Activated naive CD4-positive, alpha-beta T cell treated with anti-CD3 and anti-CD28 coated beads, Interleukin-2, amount 10 ng/mL, durations not matched to agents 7 days and 5 days (primary cell): ENCODE measurements at regions not wholly inside any gene's neighbourhood (a gene's known extent, or its start where the extent isn't known, plus 50 kb on each side); places are given as distances from the start of the nearest gene placed in this dataset.
"Not testable (repeated sequence)": the region's sequence is repeated elsewhere in the genome, so short reads cannot be mapped to it uniquely, and the experiment has no call there.

ENCODE experiments used
- CTCF ChIA-PET: fragments of 350-600 bp; sonication (Branson Sonifier 250); formaldehyde crosslinking; loops from one replicate; lab custom pipeline; 2021; ENCODE audit warnings: antibody characterized with exemption; lab: Charles Lee
- DNase-seq: peaks from one replicate; pipeline ENCODE4 v3.0.0-alpha.2; 2020
- H3K27ac Mint-ChIP-seq: one replicate; pipeline ENCODE4 v1.8.0; 2021; ENCODE audit warnings: mild to moderate bottlenecking, moderate library complexity, mixed read lengths
- H3K27me3 Mint-ChIP-seq: one replicate; pipeline ENCODE4 v1.8.0; 2021; ENCODE audit warnings: mild to moderate bottlenecking, mixed read lengths
- H3K36me3 Mint-ChIP-seq: one replicate; pipeline ENCODE4 v1.8.0; 2021; ENCODE audit warnings: mixed read lengths
- H3K4me1 Mint-ChIP-seq: one replicate; pipeline ENCODE4 v1.8.0; 2021; ENCODE audit warnings: mixed read lengths
- H3K4me3 Mint-ChIP-seq: one replicate; pipeline ENCODE4 v1.8.0; 2021; ENCODE audit warnings: mild to moderate bottlenecking, moderate library complexity, mixed read lengths
- H3K9me3 Mint-ChIP-seq: one replicate; pipeline ENCODE4 v1.8.0; 2021; ENCODE audit warnings: mixed read lengths

GRCh38 chr13:50661881-50662280 is 181.6 kb downstream of the DLEU7 start:
- H3K36me3 Mint-ChIP-seq, H3K9me3 Mint-ChIP-seq, CTCF ChIA-PET, H3K4me3 Mint-ChIP-seq, H3K4me1 Mint-ChIP-seq, DNase-seq, H3K27ac Mint-ChIP-seq, H3K27me3 Mint-ChIP-seq: not testable (repeated sequence)

- peaks cover 6% of the 10 kb centered on the region for H3K9me3 Mint-ChIP-seq
- no peak overlapping the region for H3K4me3 Mint-ChIP-seq
- no peak overlapping the region for H3K27ac Mint-ChIP-seq
- no peaks in the 10 kb centered on the region for H3K4me1 Mint-ChIP-seq
- CTCF ChIA-PET = no interaction called here
- no peak for DNase-seq
- peaks cover 4% of the 10 kb centered on the region for H3K27me3 Mint-ChIP-seq
- H3K36me3 Mint-ChIP-seq = no peaks in the 10 kb centered on the region
Measured at GRCh38 chr13:50664951-50665350, 178.5 kb downstream of the DLEU7 start.

GRCh38 chr13:50668049-50668448 is 175.4 kb downstream of the DLEU7 start:
- CTCF ChIA-PET = no interaction called here
- DNase-seq = no peak
- no peaks in the 10 kb centered on the region for H3K4me1 Mint-ChIP-seq
- no peak overlapping the region for H3K4me3 Mint-ChIP-seq
- peaks cover 5% of the 10 kb centered on the region for H3K9me3 Mint-ChIP-seq
- peaks cover 9% of the 10 kb centered on the region for H3K27me3 Mint-ChIP-seq
- H3K27ac Mint-ChIP-seq = no peak overlapping the region
- H3K36me3 Mint-ChIP-seq = no peaks in the 10 kb centered on the region

- DNase-seq = no peak
- CTCF ChIA-PET = no interaction called here
- H3K27ac Mint-ChIP-seq = no peak overlapping the region
- no peak overlapping the region for H3K4me3 Mint-ChIP-seq
- peaks cover 13% of the 10 kb centered on the region for H3K27me3 Mint-ChIP-seq
- no peaks in the 10 kb centered on the region for H3K36me3 Mint-ChIP-seq
- H3K4me1 Mint-ChIP-seq = no peaks in the 10 kb centered on the region
- H3K9me3 Mint-ChIP-seq = peaks cover 6% of the 10 kb centered on the region
Measured at GRCh38 chr13:50668691-50669271, 174.7 kb downstream of the DLEU7 start.

- peaks cover 13% of the 10 kb centered on the region for H3K27me3 Mint-ChIP-seq
- DNase-seq = no peak
- H3K4me3 Mint-ChIP-seq = no peak overlapping the region
- no peak overlapping the region for H3K27ac Mint-ChIP-seq
- CTCF ChIA-PET = no interaction called here
- no peaks in the 10 kb centered on the region for H3K36me3 Mint-ChIP-seq
- no peaks in the 10 kb centered on the region for H3K4me1 Mint-ChIP-seq
- peaks cover 6% of the 10 kb centered on the region for H3K9me3 Mint-ChIP-seq
Measured at GRCh38 chr13:50670272-50670671, 173.2 kb downstream of the DLEU7 start.

- Mint-ChIP-seq H3K27me3 (peaks cover 13% of the 10 kb centered on the region), H3K4me1 (no peaks in the 10 kb centered on the region), H3K27ac (no peak overlapping the region), H3K36me3 (no peaks in the 10 kb centered on the region), H3K4me3 (no peak overlapping the region), H3K9me3 (peaks cover 6% of the 10 kb centered on the region)
- no peak for DNase-seq
- CTCF ChIA-PET = no interaction called here
Measured at GRCh38 chr13:50670847-50671496, 172.5 kb downstream of the DLEU7 start.

- H3K27ac Mint-ChIP-seq = no peak overlapping the region
- H3K4me3 Mint-ChIP-seq = no peak overlapping the region
- no peak for DNase-seq
- peaks cover 2% of the 10 kb centered on the region for H3K9me3 Mint-ChIP-seq
- no peaks in the 10 kb centered on the region for H3K4me1 Mint-ChIP-seq
- peaks cover 13% of the 10 kb centered on the region for H3K27me3 Mint-ChIP-seq
- CTCF ChIA-PET = no interaction called here
- H3K36me3 Mint-ChIP-seq = no peaks in the 10 kb centered on the region
Measured at GRCh38 chr13:50671497-50671850, 172.0 kb downstream of the DLEU7 start.

GRCh38 chr13:50672025-50672424 is 171.5 kb downstream of the DLEU7 start:
- Mint-ChIP-seq H3K4me1 (no peaks in the 10 kb centered on the region), H3K36me3 (no peaks in the 10 kb centered on the region), H3K27ac (no peak overlapping the region), H3K27me3 (peaks cover 13% of the 10 kb centered on the region), H3K9me3 (peaks cover 2% of the 10 kb centered on the region), H3K4me3 (no peak overlapping the region)
- no peak for DNase-seq
- CTCF ChIA-PET = no interaction called here

GRCh38 chr13:50675651-50676050 is 167.8 kb downstream of the DLEU7 start:
- Mint-ChIP-seq H3K4me3 (no peak overlapping the region), H3K27me3 (peaks cover 10% of the 10 kb centered on the region), H3K36me3 (no peaks in the 10 kb centered on the region), H3K27ac (no peak overlapping the region), H3K4me1 (no peaks in the 10 kb centered on the region), H3K9me3 (peaks cover 2% of the 10 kb centered on the region)
- CTCF ChIA-PET = no interaction called here
- no peak for DNase-seq

GRCh38 chr13:50676602-50677001 is 166.9 kb downstream of the DLEU7 start:
- H3K27me3 Mint-ChIP-seq = peaks cover 10% of the 10 kb centered on the region
- H3K4me1 Mint-ChIP-seq = no peaks in the 10 kb centered on the region
- H3K4me3 Mint-ChIP-seq = no peak overlapping the region
- CTCF ChIA-PET = no interaction called here
- H3K27ac Mint-ChIP-seq = no peak overlapping the region
- no peaks in the 10 kb centered on the region for H3K36me3 Mint-ChIP-seq
- no peak for DNase-seq
- peaks cover 2% of the 10 kb centered on the region for H3K9me3 Mint-ChIP-seq

GRCh38 chr13:50677258-50677657 is 166.2 kb downstream of the DLEU7 start:
- H3K27ac Mint-ChIP-seq = no peak overlapping the region
- H3K27me3 Mint-ChIP-seq = peaks cover 10% of the 10 kb centered on the region
- no peaks in the 10 kb centered on the region for H3K4me1 Mint-ChIP-seq
- H3K4me3 Mint-ChIP-seq = no peak overlapping the region
- CTCF ChIA-PET = no interaction called here
- DNase-seq = no peak
- H3K9me3 Mint-ChIP-seq = peaks cover 2% of the 10 kb centered on the region
- no peaks in the 10 kb centered on the region for H3K36me3 Mint-ChIP-seq

- DNase-seq = no peak
- peaks cover 2% of the 10 kb centered on the region for H3K9me3 Mint-ChIP-seq
- CTCF ChIA-PET = no interaction called here
- no peaks in the 10 kb centered on the region for H3K36me3 Mint-ChIP-seq
- no peak overlapping the region for H3K4me3 Mint-ChIP-seq
- peaks cover 6% of the 10 kb centered on the region for H3K27me3 Mint-ChIP-seq
- no peak overlapping the region for H3K27ac Mint-ChIP-seq
- H3K4me1 Mint-ChIP-seq = no peaks in the 10 kb centered on the region
Measured at GRCh38 chr13:50677687-50678463, 165.6 kb downstream of the DLEU7 start.

GRCh38 chr13:50678464-50679162 is 164.9 kb downstream of the DLEU7 start:
- no peaks in the 10 kb centered on the region for H3K9me3 Mint-ChIP-seq
- no peak for DNase-seq
- CTCF ChIA-PET = no interaction called here
- no peaks in the 10 kb centered on the region for H3K27me3 Mint-ChIP-seq
- no peaks in the 10 kb centered on the region for H3K4me1 Mint-ChIP-seq
- H3K4me3 Mint-ChIP-seq = no peak overlapping the region
- H3K36me3 Mint-ChIP-seq = no peaks in the 10 kb centered on the region
- no peak overlapping the region for H3K27ac Mint-ChIP-seq

- CTCF ChIA-PET = no interaction called here
- Mint-ChIP-seq H3K27me3 (no peaks in the 10 kb centered on the region), H3K9me3 (no peaks in the 10 kb centered on the region), H3K36me3 (no peaks in the 10 kb centered on the region), H3K4me3 (no peak overlapping the region), H3K27ac (no peak overlapping the region), H3K4me1 (peaks cover 2% of the 10 kb centered on the region)
- DNase-seq = no peak
Measured at GRCh38 chr13:50679321-50679720, 164.2 kb downstream of the DLEU7 start.
